K562 (cell line): ENCODE measurements at regions not wholly inside any gene's neighbourhood (a gene's known extent, or its start where the extent isn't known, plus 50 kb on each side); places are given as distances from the start of the nearest gene placed in this dataset.

Experiments
- ATAC-seq: fragments of 200-7000 bp; cut with Tn5 transposase; 3 replicates; pipeline ENCODE4 v1.9.1; 2020; ENCODE audit warnings: moderate library complexity
- BruUV-seq: library from RNA; stranded (reverse); fragments of 400-500 nt; replicated peaks from 2 replicates; lab custom pipeline; 2021; lab: Mats Ljungman, UMichigan
- CTCF ChIA-PET: fragments of 300-600 bp; formaldehyde crosslinking; extraction: SDS; loops from one replicate; lab custom pipeline; 2021; ENCODE audit warnings: low intra/inter-chr PET ratio; lab: Yijun Ruan, JAX
- POLR2A ChIA-PET: fragments of 300-600, 350-650 bp; sonication (Branson Sonifier 250); formaldehyde crosslinking; extraction: SDS; loops from one replicate; lab custom pipeline; 2021; ENCODE audit warnings: antibody characterized with exemption, inconsistent platforms; lab: Yijun Ruan, JAX
- DNase-seq, 4 experiments: peaks; one replicate each; pipeline versions ENCODE4 v3.0.0 to v3.0.0-alpha.2; 2011 to 2018; ENCODE audit warnings: low spot score in 3 of 4, mixed read lengths in 3 of 4; ENCODE audit errors: extremely low read depth in 1 of 4
- FAIRE-seq: peaks from 2 replicates; lab custom pipeline; 2011; peaks lifted over from hg19 to GRCh38; lab: Jason Lieb, UNC
- H2AFZ ChIP-seq: 2 replicates; pipeline ENCODE4 v1.6.0; 2011; ENCODE audit warnings: low read depth, low read length, control low read depth, inconsistent platforms
- H3K27ac ChIP-seq: fragments of 200-600 bp; 3 replicates; pipeline ENCODE4 v1.8.0; 2011; ENCODE audit warnings: low read depth, mild to moderate bottlenecking, control low read depth, inconsistent platforms, low read length, moderate library complexity, mixed read lengths; ENCODE audit errors: extremely low read depth
- H3K27me3 ChIP-seq, 2 experiments: fragments of 300-600 bp in 1 of 2; 2 replicates in 1 of 2; 3 replicates in 1 of 2; pipeline versions ENCODE4 v1.6.0 to v1.8.0; 2011; ENCODE audit warnings: inconsistent platforms in 2 of 2, low read length in 2 of 2, mild to moderate bottlenecking in 1 of 2, mixed read lengths in 1 of 2, moderate library complexity in 1 of 2; ENCODE audit not compliant: control insufficient read depth in 2 of 2, insufficient read depth in 2 of 2
- H3K36me3 ChIP-seq: fragments of 300-600 bp; 3 replicates; pipeline ENCODE4 v1.8.0; 2011; ENCODE audit warnings: mild to moderate bottlenecking, low read length, inconsistent platforms; ENCODE audit not compliant: control insufficient read depth, insufficient read depth
- H3K4me1 ChIP-seq, 2 experiments: fragments of 200-600 bp in 1 of 2; replicated peaks in 1 of 2; 2 replicates in 1 of 2; 3 replicates in 1 of 2; pipeline versions ENCODE4 v1.5.1 to v1.8.0; 2011; ENCODE audit warnings: inconsistent platforms in 2 of 2, low read length in 2 of 2, mild to moderate bottlenecking in 1 of 2, mixed read lengths in 1 of 2, moderate library complexity in 1 of 2; ENCODE audit not compliant: control insufficient read depth in 2 of 2, insufficient read depth in 2 of 2
- H3K4me2 ChIP-seq: 2 replicates; pipeline ENCODE4 v1.6.1; 2011; ENCODE audit warnings: low read length, control low read depth, inconsistent platforms, mixed read lengths; ENCODE audit not compliant: insufficient read depth
- H3K4me3 ChIP-seq: fragments of 200-600 bp; sonication (generic), shearing (Covaris generic); 2 replicates; pipeline ENCODE4 v1.5.1; 2016; ENCODE audit warnings: control low read depth, inconsistent platforms
- H3K79me2 ChIP-seq: fragments of 200-600 bp; 3 replicates; pipeline ENCODE4 v1.8.0; 2011; ENCODE audit warnings: low read length, inconsistent platforms; ENCODE audit not compliant: control insufficient read depth, insufficient read depth
- H3K9ac ChIP-seq, 2 experiments: 2 replicates each; pipeline versions ENCODE4 v1.6.0 to v1.6.1; 2011; ENCODE audit warnings: low read depth in 2 of 2, low read length in 2 of 2, control low read depth in 1 of 2, inconsistent platforms in 1 of 2, mild to moderate bottlenecking in 1 of 2, mixed read lengths in 1 of 2; ENCODE audit not compliant: insufficient read depth in 1 of 2
- H3K9me1 ChIP-seq: one replicate; pipeline ENCODE4 v1.6.0; 2011; ENCODE audit warnings: inconsistent platforms, mild to moderate bottlenecking, low read length, moderate library complexity; ENCODE audit not compliant: control insufficient read depth, insufficient read depth
- H3K9me3 ChIP-seq: replicated peaks from 2 replicates; pipeline ENCODE4 v1.5.1; 2011; ENCODE audit warnings: low read depth, low read length, inconsistent platforms; ENCODE audit not compliant: control insufficient read depth, insufficient read depth
- H4K20me1 ChIP-seq: replicated peaks from 2 replicates; pipeline ENCODE4 v1.6.1; 2011; ENCODE audit warnings: low read length, inconsistent platforms, mixed read lengths; ENCODE audit not compliant: control insufficient read depth, insufficient read depth
- ATF3 ChIP-seq, 2 experiments: fragments of 450-650 bp in 1 of 2; sonication (generic) in 1 of 2; formaldehyde crosslinking in 1 of 2; IDR thresholded peaks in 1 of 2; conservative IDR thresholded peaks in 1 of 2; 2 replicates each; pipeline versions ENCODE4 v1.6.1 to v1.8.1; 2016 to 2023; ENCODE audit warnings: mild to moderate bottlenecking in 2 of 2, moderate library complexity in 2 of 2, inconsistent platforms in 1 of 2, missing genetic modification reagents in 1 of 2
- ATF7 ChIP-seq: fragments of 450-650 bp; IDR thresholded peaks from 2 replicates; pipeline ENCODE4 v1.7.1; 2014; ENCODE audit warnings: mild to moderate bottlenecking, moderate library complexity
- NFATC3 ChIP-seq: fragments of 450-650 bp; IDR thresholded peaks from 2 replicates; pipeline ENCODE4 v1.6.1; 2017; ENCODE audit warnings: mild to moderate bottlenecking
- SMARCB1 ChIP-seq: IDR thresholded peaks from 2 replicates; pipeline ENCODE4 v1.6.1; 2011; ENCODE audit warnings: improper control_type of control experiment, low read depth; ENCODE audit not compliant: insufficient read length
- TAF15 ChIP-seq: fragments of 200-400 bp; formaldehyde crosslinking; IDR thresholded peaks from 2 replicates; pipeline ENCODE4 v1.6.1; 2017; ENCODE audit warnings: mild to moderate bottlenecking, low read depth, low read length, moderate library complexity
- ZNF696 ChIP-seq: fragments of 250-450 bp; sonication (Bioruptor Pico); conservative IDR thresholded peaks from 2 replicates; pipeline ENCODE4 v1.4.0; 2020; ENCODE audit warnings: mild to moderate bottlenecking, moderate library complexity
- WGBS: fragments of 100-300 bp; shearing (Covaris generic); methylation state at CpG from one replicate; pipeline ENCODE4 v1.1.6; 2016; ENCODE audit warnings: low coverage, mixed read lengths; ENCODE audit not compliant: insufficient coverage; ENCODE audit errors: missing lambda C conversion rate; 5-methylcytosine and 5-hydroxymethylcytosine counted together
- in situ Hi-C: fragments of 300-500 bp; cut with MboI; formaldehyde crosslinking; loops from 4 replicates; pipeline ENCODE4 v1.15.0; 2018; ENCODE audit warnings: inconsistent platforms, mixed read lengths
- intact Hi-C: fragments of 100-400 bp; cut with micrococcal nuclease; formaldehyde crosslinking; loops from 2 replicates; pipeline ENCODE4 v1.14.2; 2022

GRCh38 chr4:164695650-164696049 is 58.3 kb upstream of the SMIM31 start:
- no peaks in the 10 kb centered on the region for H3K79me2 ChIP-seq
- 0% methylated on average over 3 of the region's 3 CpGs for WGBS
- POLR2A ChIA-PET, result no interaction called here
- H3K36me3 ChIP-seq, result no peaks in the 10 kb centered on the region
- H3K4me3 ChIP-seq, result no peak overlapping the region
- H3K27me3 ChIP-seq, result no peaks in the 10 kb centered on the region
- in situ Hi-C loops, result no loop called here
- H4K20me1 ChIP-seq, result no peaks in the 10 kb centered on the region
- no peak overlapping the region for H2AFZ ChIP-seq
- no peak overlapping the region for H3K4me2 ChIP-seq
- FAIRE-seq, result no peak
- intact Hi-C loops, result no loop called here
- H3K9me3 ChIP-seq, result no peaks in the 10 kb centered on the region; the same call in 1 of the 2 replicates
- H3K9ac ChIP-seq, result no peak overlapping the region
- no peak for ATAC-seq
- no peak for DNase-seq
- H3K27ac ChIP-seq, result no peak overlapping the region
- H3K9me1 ChIP-seq, result no peaks in the 10 kb centered on the region
- TF ChIP-seq SMARCB1 (no peak), ATF7 (peak; percentile 47; the same call in 1 of the 2 replicates), ZNF696 (CRISPR knock-in tag) (no peak), NFATC3 (no peak), TAF15 (no peak), ATF3 (IDR thresholded peaks at IDR 0.05) (peak; percentile 47; the same call in 1 of the 2 replicates), ATF3 (CRISPR knock-in tag; conservative IDR thresholded peaks at IDR 0.05) (no peak)
- CTCF ChIA-PET, result no interaction called here
- BruUV-seq, result no TSS peak
- H3K4me1 ChIP-seq, result no peaks in the 10 kb centered on the region
